ENCODE measurements at regions not wholly inside any gene's neighbourhood (a gene's known extent, or its start where the extent isn't known, plus 50 kb on each side); places are given as distances from the start of the nearest gene placed in this dataset.

GRCh38 chr4:62835631-62836030 lies 1573.6 kb downstream of the TECRL start:
- no peak for TF ChIP-seq Cebpa-rat (IDR thresholded peaks at IDR 0.05)
- Histone ChIP-seq H3K4me3 (no peak overlapping the region), H3K9me3 (no peaks in the 10 kb centered on the region), H3K36me3 (no peaks in the 10 kb centered on the region), H4K20me1 (no peaks in the 10 kb centered on the region), H3K4me2 (no peak overlapping the region), H3K4me1 (no peaks in the 10 kb centered on the region), H3K27me3 (no peaks in the 10 kb centered on the region), H3K9ac (no peak overlapping the region), H3K27ac (no peak overlapping the region)

GRCh38 chr4:62822306-62822705 lies 1586.9 kb downstream of the TECRL start:
- Histone ChIP-seq H3K36me3 (no peaks in the 10 kb centered on the region), H3K4me2 (no peak overlapping the region), H3K9ac (no peak overlapping the region), H3K27ac (no peak overlapping the region), H3K4me1 (no peaks in the 10 kb centered on the region), H4K20me1 (no peaks in the 10 kb centered on the region), H3K9me3 (peaks cover 3% of the 10 kb centered on the region; the same call in 1 of the 2 replicates), H3K27me3 (no peaks in the 10 kb centered on the region), H3K4me3 (no peak overlapping the region)
- TF ChIP-seq Cebpa-rat (IDR thresholded peaks at IDR 0.05) = no peak

- Histone ChIP-seq H4K20me1 (no peaks in the 10 kb centered on the region), H3K36me3 (no peaks in the 10 kb centered on the region), H3K9ac (no peak overlapping the region), H3K4me3 (no peak overlapping the region), H3K27ac (no peak overlapping the region), H3K9me3 (no peaks in the 10 kb centered on the region), H3K4me2 (no peak overlapping the region), H3K4me1 (no peaks in the 10 kb centered on the region), H3K27me3 (no peaks in the 10 kb centered on the region)
- no peak for TF ChIP-seq Cebpa-rat (IDR thresholded peaks at IDR 0.05)
Measured at GRCh38 chr4:62816566-62816965, 1592.7 kb downstream of the TECRL start.

GRCh38 chr4:62814510-62815047 lies 1594.7 kb downstream of the TECRL start:
- no peak overlapping the region for H3K4me2 ChIP-seq
- H3K4me3 ChIP-seq = no peak overlapping the region
- H3K9me3 ChIP-seq = no peaks in the 10 kb centered on the region
- H3K9ac ChIP-seq = no peak overlapping the region
- no peak overlapping the region for H3K27ac ChIP-seq
- no peaks in the 10 kb centered on the region for H3K27me3 ChIP-seq
- no peaks in the 10 kb centered on the region for H3K4me1 ChIP-seq
- H3K36me3 ChIP-seq = no peaks in the 10 kb centered on the region
- H4K20me1 ChIP-seq = no peaks in the 10 kb centered on the region
- no peak for TF ChIP-seq Cebpa-rat (IDR thresholded peaks at IDR 0.05)

GRCh38 chr4:62806816-62807215 lies 1602.4 kb downstream of the TECRL start:
- Histone ChIP-seq H4K20me1 (no peaks in the 10 kb centered on the region), H3K4me2 (no peak overlapping the region), H3K9me3 (no peaks in the 10 kb centered on the region), H3K27me3 (no peaks in the 10 kb centered on the region), H3K9ac (no peak overlapping the region), H3K4me3 (no peak overlapping the region), H3K4me1 (no peaks in the 10 kb centered on the region), H3K36me3 (no peaks in the 10 kb centered on the region), H3K27ac (no peak overlapping the region)
- TF ChIP-seq Cebpa-rat (IDR thresholded peaks at IDR 0.05) = no peak

GRCh38 chr4:62804075-62804474 lies 1603.9 kb downstream of the ADGRL3 start:
- no peak overlapping the region for H3K27ac ChIP-seq
- no peak for TF ChIP-seq Cebpa-rat (IDR thresholded peaks at IDR 0.05)
- H3K9ac ChIP-seq = no peak overlapping the region
- H3K27me3 ChIP-seq = no peaks in the 10 kb centered on the region
- H4K20me1 ChIP-seq = no peaks in the 10 kb centered on the region
- H3K4me3 ChIP-seq = no peak overlapping the region
- no peaks in the 10 kb centered on the region for H3K9me3 ChIP-seq
- H3K36me3 ChIP-seq = no peaks in the 10 kb centered on the region
- no peaks in the 10 kb centered on the region for H3K4me1 ChIP-seq
- H3K4me2 ChIP-seq = no peak overlapping the region

- no peaks in the 10 kb centered on the region for H3K9me3 ChIP-seq
- no peaks in the 10 kb centered on the region for H3K27me3 ChIP-seq
- no peaks in the 10 kb centered on the region for H3K4me1 ChIP-seq
- H3K4me3 ChIP-seq = no peak overlapping the region
- no peaks in the 10 kb centered on the region for H4K20me1 ChIP-seq
- H3K27ac ChIP-seq = no peak overlapping the region
- no peak for TF ChIP-seq Cebpa-rat (IDR thresholded peaks at IDR 0.05)
- H3K4me2 ChIP-seq = no peak overlapping the region
- H3K9ac ChIP-seq = no peak overlapping the region
- no peaks in the 10 kb centered on the region for H3K36me3 ChIP-seq
Measured at GRCh38 chr4:62797221-62797620, 1597.1 kb downstream of the ADGRL3 start.

GRCh38 chr4:62791386-62791785 lies 1591.3 kb downstream of the ADGRL3 start:
- TF ChIP-seq Cebpa-rat (IDR thresholded peaks at IDR 0.05) = no peak
- no peak overlapping the region for H3K4me3 ChIP-seq

GRCh38 chr4:62771983-62772557 lies 1571.9 kb downstream of the ADGRL3 start:
- no peaks in the 10 kb centered on the region for H3K27me3 ChIP-seq

More at GRCh38 chr4:62791386-62791785, 1591.3 kb downstream of the ADGRL3 start:
- Histone ChIP-seq H3K9ac (no peak overlapping the region), H3K27me3 (no peaks in the 10 kb centered on the region), H3K4me1 (no peaks in the 10 kb centered on the region), H3K4me2 (no peak overlapping the region), H4K20me1 (no peaks in the 10 kb centered on the region), H3K27ac (no peak overlapping the region), H3K9me3 (no peaks in the 10 kb centered on the region), H3K36me3 (no peaks in the 10 kb centered on the region)

GRCh38 chr4:62740296-62740695 lies 1540.2 kb downstream of the ADGRL3 start:
- H3K9ac ChIP-seq = no peak overlapping the region
- no peak for TF ChIP-seq Cebpa-rat (IDR thresholded peaks at IDR 0.05)
- H3K36me3 ChIP-seq = no peaks in the 10 kb centered on the region
- H3K27ac ChIP-seq = no peak overlapping the region
- no peaks in the 10 kb centered on the region for H3K27me3 ChIP-seq
- no peak overlapping the region for H3K4me3 ChIP-seq
- H3K9me3 ChIP-seq = no peaks in the 10 kb centered on the region
- no peaks in the 10 kb centered on the region for H3K4me1 ChIP-seq
- no peak overlapping the region for H3K4me2 ChIP-seq
- no peaks in the 10 kb centered on the region for H4K20me1 ChIP-seq

More at GRCh38 chr4:62771983-62772557, 1571.9 kb downstream of the ADGRL3 start:
- Histone ChIP-seq H3K4me1 (no peaks in the 10 kb centered on the region), H3K4me2 (no peak overlapping the region), H3K9me3 (no peaks in the 10 kb centered on the region), H3K4me3 (no peak overlapping the region), H4K20me1 (no peaks in the 10 kb centered on the region), H3K9ac (no peak overlapping the region), H3K27ac (no peak overlapping the region), H3K36me3 (no peaks in the 10 kb centered on the region)
- TF ChIP-seq Cebpa-rat (IDR thresholded peaks at IDR 0.05) = no peak

GRCh38 chr4:62717154-62717553 lies 1517.0 kb downstream of the ADGRL3 start:
- Histone ChIP-seq H3K27ac (no peak overlapping the region), H3K9ac (no peak overlapping the region), H4K20me1 (no peaks in the 10 kb centered on the region), H3K27me3 (no peaks in the 10 kb centered on the region), H3K36me3 (no peaks in the 10 kb centered on the region), H3K9me3 (no peaks in the 10 kb centered on the region), H3K4me3 (no peak overlapping the region), H3K4me1 (no peaks in the 10 kb centered on the region), H3K4me2 (no peak overlapping the region)
- TF ChIP-seq Cebpa-rat (IDR thresholded peaks at IDR 0.05) = no peak
